Endothelial cell of umbilical vein (primary cell): ENCODE measurements at regions not wholly inside any gene's neighbourhood (a gene's known extent, or its start where the extent isn't known, plus 50 kb on each side); places are given as distances from the start of the nearest gene placed in this dataset.

Source experiments
- BruUV-seq: library from RNA; stranded (reverse); fragments of 400-500 nt; replicated peaks from 2 replicates; lab custom pipeline; 2021; lab: Mats Ljungman, UMichigan
- CTCF ChIA-PET: fragments of 300-600, 350-600 bp; sonication (Branson Sonifier 250); formaldehyde crosslinking; loops from one replicate; lab custom pipeline; 2021; ENCODE audit warnings: antibody characterized with exemption, inconsistent platforms; lab: Charles Lee
- POLR2A ChIA-PET: fragments of 300-600, 350-600 bp; sonication (Branson Sonifier 250); formaldehyde crosslinking; loops from one replicate; lab custom pipeline; 2021; ENCODE audit warnings: antibody characterized with exemption, inconsistent platforms; lab: Charles Lee
- DNase-seq: peaks from one replicate; pipeline ENCODE4 v3.0.0-alpha.2; 2011; ENCODE audit warnings: low read depth, low spot score
- FAIRE-seq: peaks from 2 replicates; lab custom pipeline; 2011; peaks lifted over from hg19 to GRCh38; lab: Jason Lieb, UNC
- H2AFZ ChIP-seq: 2 replicates; pipeline ENCODE4 v1.6.0; 2012; ENCODE audit warnings: low read depth, low read length, control low read depth, inconsistent platforms
- H3K27ac ChIP-seq: 2 replicates; pipeline ENCODE4 v1.5.1; 2011; ENCODE audit warnings: low read depth, mild to moderate bottlenecking, control low read depth, low read length, moderate library complexity; ENCODE audit not compliant: insufficient read depth
- H3K27me3 ChIP-seq, 2 experiments: 2 replicates each; pipeline versions ENCODE4 v1.6.0 to v1.6.1; 2011; ENCODE audit warnings: low read length in 2 of 2, mixed read lengths in 1 of 2; ENCODE audit not compliant: control insufficient read depth in 2 of 2, insufficient read depth in 2 of 2
- H3K36me3 ChIP-seq, 2 experiments: 2 replicates in 1 of 2; 3 replicates in 1 of 2; pipeline ENCODE4 v1.5.1; 2011; ENCODE audit warnings: low read length in 2 of 2, mild to moderate bottlenecking in 1 of 2, moderate library complexity in 1 of 2; ENCODE audit not compliant: control insufficient read depth in 2 of 2, insufficient read depth in 2 of 2; ENCODE audit errors: extremely low read depth in 1 of 2
- H3K4me1 ChIP-seq: 3 replicates; pipeline ENCODE4 v1.5.1; 2011; ENCODE audit warnings: mild to moderate bottlenecking, low read length; ENCODE audit not compliant: control insufficient read depth, insufficient read depth; ENCODE audit errors: extremely low read depth
- H3K4me2 ChIP-seq: 2 replicates; pipeline ENCODE4 v1.6.1; 2011; ENCODE audit warnings: low read length, control low read depth, mixed read lengths; ENCODE audit not compliant: insufficient read depth
- H3K4me3 ChIP-seq, 3 experiments: fragments of 200-600 bp in 1 of 3; sonication (generic), shearing (Covaris generic) in 1 of 3; replicated peaks in 1 of 3; 2 replicates each; pipeline ENCODE4 v1.5.1; 2011 to 2016; ENCODE audit warnings: control low read depth in 3 of 3, low read length in 3 of 3, mild to moderate bottlenecking in 2 of 3, inconsistent platforms in 1 of 3, low read depth in 1 of 3, moderate library complexity in 1 of 3; ENCODE audit not compliant: insufficient read depth in 1 of 3
- H3K79me2 ChIP-seq: 2 replicates; pipeline ENCODE4 v1.6.0; 2012; ENCODE audit warnings: low read length, inconsistent platforms; ENCODE audit not compliant: control insufficient read depth, insufficient read depth
- H3K9ac ChIP-seq: replicated peaks from 2 replicates; pipeline ENCODE3; 2011; ENCODE audit warnings: low read length, control low read depth; ENCODE audit not compliant: insufficient read depth; ENCODE audit errors: extremely low read depth
- H3K9me1 ChIP-seq: replicated peaks from 3 replicates; pipeline ENCODE4 v1.6.0; 2011; ENCODE audit warnings: mild to moderate bottlenecking, low read length; ENCODE audit not compliant: control insufficient read depth, insufficient read depth; ENCODE audit errors: extremely low read depth
- H3K9me3 ChIP-seq: replicated peaks from 2 replicates; pipeline ENCODE4 v1.5.1; 2012; ENCODE audit warnings: low read length, inconsistent platforms; ENCODE audit not compliant: control insufficient read depth, insufficient read depth
- H4K20me1 ChIP-seq: replicated peaks from 2 replicates; pipeline ENCODE3; 2011; ENCODE audit warnings: mild to moderate bottlenecking, low read length; ENCODE audit not compliant: control insufficient read depth, insufficient read depth; ENCODE audit errors: extremely low read depth
- EZH2 ChIP-seq: IDR thresholded peaks from 2 replicates; pipeline ENCODE4 v1.6.1; 2012; ENCODE audit warnings: borderline replicate concordance, low read depth, mild to moderate bottlenecking, moderate library complexity, low read length, inconsistent platforms; ENCODE audit not compliant: severe bottlenecking
- FOS ChIP-seq: IDR thresholded peaks from 2 replicates; pipeline ENCODE4 v1.6.1; 2011; ENCODE audit warnings: mild to moderate bottlenecking, low read length, moderate library complexity, borderline replicate concordance; ENCODE audit not compliant: insufficient read depth
- GATA2 ChIP-seq: IDR thresholded peaks from 2 replicates; pipeline ENCODE4 v1.7.0; 2011; ENCODE audit warnings: low read depth, mild to moderate bottlenecking, moderate library complexity, mixed read lengths, low read length; ENCODE audit not compliant: insufficient read length, insufficient read depth
- JUN ChIP-seq: IDR thresholded peaks from 2 replicates; pipeline ENCODE4 v1.6.1; 2011; ENCODE audit warnings: borderline replicate concordance, low read depth; ENCODE audit not compliant: insufficient read length, insufficient read depth
- MAX ChIP-seq: IDR thresholded peaks from 2 replicates; pipeline ENCODE4 v1.6.1; 2011; ENCODE audit not compliant: insufficient read depth, insufficient read length
- MYC ChIP-seq: IDR thresholded peaks from one replicate; pipeline ENCODE4 v1.6.1; 2011; ENCODE audit warnings: mild to moderate bottlenecking, low read depth, low read length
- POLR2A ChIP-seq: IDR thresholded peaks from 2 replicates; pipeline ENCODE4 v1.6.1; 2012; ENCODE audit warnings: low read depth, mild to moderate bottlenecking, control low read depth, low read length
- POLR2AphosphoS5 ChIP-seq: IDR thresholded peaks from 2 replicates; pipeline ENCODE4 v1.6.1; 2012; ENCODE audit warnings: low read depth, mild to moderate bottlenecking, control low read depth, low read length, moderate library complexity; ENCODE audit not compliant: insufficient read depth
- dilution Hi-C: fragments of 300-500 bp; cut with MboI; formaldehyde crosslinking; loops from one replicate; pipeline ENCODE4 v1.15.0; 2019; ENCODE audit warnings: low sequenced_read_pairs; ENCODE audit not compliant: extremely low pct_ligation_motif_present
- intact Hi-C: fragments of 100-400 bp; cut with micrococcal nuclease; formaldehyde crosslinking; loops from one replicate; pipeline ENCODE4 v1.10.0; 2022
- TF ChIP-seq, protein P1 (sequence below), 2 donors: IDR thresholded peaks; 1 replicate in 1 of 2; 2 replicates in 1 of 2; pipeline ENCODE4 v1.5.1; 2011; ENCODE audit warnings: low read length in 2 of 2, mild to moderate bottlenecking in 2 of 2, moderate library complexity in 2 of 2, control low read depth in 1 of 2, inconsistent platforms in 1 of 2, low read depth in 1 of 2; ENCODE audit not compliant: insufficient read depth in 1 of 2; ENCODE audit errors: extremely low read depth in 1 of 2

DNA sequence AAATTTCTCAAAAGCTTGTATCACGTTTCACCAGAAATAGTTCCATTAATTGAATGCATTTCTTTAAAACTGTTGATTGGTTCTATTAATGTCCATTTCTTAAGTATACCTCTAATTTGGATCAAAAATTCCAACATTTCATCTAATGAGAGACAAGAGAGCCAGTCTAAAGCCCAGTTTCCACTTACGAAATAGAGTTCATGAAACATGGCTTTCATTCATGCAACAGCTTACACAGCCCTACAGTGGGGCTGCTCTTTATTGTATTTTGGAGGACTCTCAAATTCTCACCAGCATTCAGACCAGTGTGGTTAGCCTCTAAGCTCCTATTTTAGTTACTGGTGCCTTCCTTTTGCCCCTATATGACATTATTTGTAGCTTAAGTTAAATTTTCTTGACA lies 566.9 kb upstream of the RGMB start:
- TF ChIP-seq POLR2A (no peak), POLR2AphosphoS5 (no peak), EZH2 (no peak), MYC (no peak), MAX (no peak), FOS (no peak), JUN (no peak), GATA2 (no peak)
- TF ChIP-seq, protein P1, sequence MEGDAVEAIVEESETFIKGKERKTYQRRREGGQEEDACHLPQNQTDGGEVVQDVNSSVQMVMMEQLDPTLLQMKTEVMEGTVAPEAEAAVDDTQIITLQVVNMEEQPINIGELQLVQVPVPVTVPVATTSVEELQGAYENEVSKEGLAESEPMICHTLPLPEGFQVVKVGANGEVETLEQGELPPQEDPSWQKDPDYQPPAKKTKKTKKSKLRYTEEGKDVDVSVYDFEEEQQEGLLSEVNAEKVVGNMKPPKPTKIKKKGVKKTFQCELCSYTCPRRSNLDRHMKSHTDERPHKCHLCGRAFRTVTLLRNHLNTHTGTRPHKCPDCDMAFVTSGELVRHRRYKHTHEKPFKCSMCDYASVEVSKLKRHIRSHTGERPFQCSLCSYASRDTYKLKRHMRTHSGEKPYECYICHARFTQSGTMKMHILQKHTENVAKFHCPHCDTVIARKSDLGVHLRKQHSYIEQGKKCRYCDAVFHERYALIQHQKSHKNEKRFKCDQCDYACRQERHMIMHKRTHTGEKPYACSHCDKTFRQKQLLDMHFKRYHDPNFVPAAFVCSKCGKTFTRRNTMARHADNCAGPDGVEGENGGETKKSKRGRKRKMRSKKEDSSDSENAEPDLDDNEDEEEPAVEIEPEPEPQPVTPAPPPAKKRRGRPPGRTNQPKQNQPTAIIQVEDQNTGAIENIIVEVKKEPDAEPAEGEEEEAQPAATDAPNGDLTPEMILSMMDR (IDR thresholded peaks at IDR 0.05; ENCODE audit: extremely low read depth in 1 of 2, insufficient read depth in 1 of 2, low read depth in 1 of 2, low read length in 2 of 2): no peak
- no peak overlapping the region for H3K4me2 ChIP-seq
- ChIA-PET CTCF (no interaction called here), POLR2A (no interaction called here)
- FAIRE-seq (no peak), DNase-seq (no peak)
- no peak overlapping the region for H3K27ac ChIP-seq
- no peaks in the 10 kb centered on the region for H4K20me1 ChIP-seq
- H3K4me1 ChIP-seq: no peaks in the 10 kb centered on the region
- no peaks in the 10 kb centered on the region for H3K79me2 ChIP-seq
- no peaks in the 10 kb centered on the region for H3K27me3 ChIP-seq
- no peaks in the 10 kb centered on the region for H3K9me1 ChIP-seq
- no TSS peak for BruUV-seq
- H3K9me3 ChIP-seq: no peaks in the 10 kb centered on the region
- H3K36me3 ChIP-seq: no peaks in the 10 kb centered on the region
- H3K4me3 ChIP-seq: no peak overlapping the region
- H3K9ac ChIP-seq: no peak overlapping the region
- intact Hi-C loops: loop anchor here (5.0 kb wide), 1 partner anchor 594 kb away; no protein-coding TSS in a partner anchor
- dilution Hi-C loops: no loop called here
- H2AFZ ChIP-seq: no peak overlapping the region
